ENCODE measurements at regions not wholly inside any gene's neighbourhood (a gene's known extent, or its start where the extent isn't known, plus 50 kb on each side); places are given as distances from the start of the nearest gene placed in this dataset.
"Not testable (repeated sequence)": the region's sequence is repeated elsewhere in the genome, so short reads cannot be mapped to it uniquely, and the experiment has no call there.

GRCh38 chr10:38274879-38275278 is 180.7 kb downstream of the ZNF37A start:
- H3K27ac ChIP-seq (ENCODE audit: low read length); H3K9me3 ChIP-seq (replicated peaks; ENCODE audit: control insufficient read depth, low read depth, low read length); DNase-seq; H3K36me3 ChIP-seq (ENCODE audit: control insufficient read depth, insufficient read depth, low read length); H3K4me1 ChIP-seq (ENCODE audit: control insufficient read depth, insufficient read depth, low read length); H3K4me3 ChIP-seq (ENCODE audit: low read length); H3K27me3 ChIP-seq (ENCODE audit: control insufficient read depth, insufficient read depth, low read length): not testable (repeated sequence)
- WGBS (ENCODE audit: insufficient coverage) = no CpG with 5 or more reads among the region's 2 CpGs

GRCh38 chr10:38292560-38292959 is 198.4 kb downstream of the ZNF37A start:
- not testable (repeated sequence) for H3K4me3 ChIP-seq (ENCODE audit: low read length); DNase-seq; H3K9me3 ChIP-seq (replicated peaks; ENCODE audit: control insufficient read depth, low read depth, low read length); H3K27ac ChIP-seq (ENCODE audit: low read length); H3K4me1 ChIP-seq (ENCODE audit: control insufficient read depth, insufficient read depth, low read length); H3K36me3 ChIP-seq (ENCODE audit: control insufficient read depth, insufficient read depth, low read length); H3K27me3 ChIP-seq (ENCODE audit: control insufficient read depth, insufficient read depth, low read length)
- 71% methylated on average over 1 of the region's 2 CpGs for WGBS (ENCODE audit: insufficient coverage)

GRCh38 chr10:38310111-38310510 is 216.0 kb downstream of the ZNF37A start:
- not testable (repeated sequence) for H3K27me3 ChIP-seq (ENCODE audit: control insufficient read depth, insufficient read depth, low read length); DNase-seq; H3K4me3 ChIP-seq (ENCODE audit: low read length); H3K27ac ChIP-seq (ENCODE audit: low read length); H3K9me3 ChIP-seq (replicated peaks; ENCODE audit: control insufficient read depth, low read depth, low read length); H3K4me1 ChIP-seq (ENCODE audit: control insufficient read depth, insufficient read depth, low read length); H3K36me3 ChIP-seq (ENCODE audit: control insufficient read depth, insufficient read depth, low read length)
- no CpG with 5 or more reads among the region's 5 CpGs for WGBS (ENCODE audit: insufficient coverage)

GRCh38 chr10:38315090-38315805 is 221.1 kb downstream of the ZNF37A start:
- H3K4me3 ChIP-seq (ENCODE audit: low read length); H3K27me3 ChIP-seq (ENCODE audit: control insufficient read depth, insufficient read depth, low read length); H3K4me1 ChIP-seq (ENCODE audit: control insufficient read depth, insufficient read depth, low read length); DNase-seq; H3K36me3 ChIP-seq (ENCODE audit: control insufficient read depth, insufficient read depth, low read length); H3K27ac ChIP-seq (ENCODE audit: low read length); H3K9me3 ChIP-seq (replicated peaks; ENCODE audit: control insufficient read depth, low read depth, low read length): not testable (repeated sequence)
- no CpG with 5 or more reads among the region's 4 CpGs for WGBS (ENCODE audit: insufficient coverage)

- 89% methylated on average over 4 of the region's 8 CpGs for WGBS (ENCODE audit: insufficient coverage)
- not testable (repeated sequence) for H3K9me3 ChIP-seq (replicated peaks; ENCODE audit: control insufficient read depth, low read depth, low read length); DNase-seq; H3K4me3 ChIP-seq (ENCODE audit: low read length); H3K4me1 ChIP-seq (ENCODE audit: control insufficient read depth, insufficient read depth, low read length); H3K36me3 ChIP-seq (ENCODE audit: control insufficient read depth, insufficient read depth, low read length); H3K27me3 ChIP-seq (ENCODE audit: control insufficient read depth, insufficient read depth, low read length); H3K27ac ChIP-seq (ENCODE audit: low read length)
These were observed 227.3 kb downstream of the ZNF37A start for GRCh38 chr10:38321393-38321792.

GRCh38 chr10:38330306-38330705 is 236.2 kb downstream of the ZNF37A start:
- H3K27ac ChIP-seq (ENCODE audit: low read length); H3K9me3 ChIP-seq (replicated peaks; ENCODE audit: control insufficient read depth, low read depth, low read length): not testable (repeated sequence)
- 29% methylated on average over 1 of the region's 2 CpGs for WGBS (ENCODE audit: insufficient coverage)

GRCh38 chr10:38331106-38331505 is 237.0 kb downstream of the ZNF37A start:
- not testable (repeated sequence) for DNase-seq; H3K27ac ChIP-seq (ENCODE audit: low read length); H3K36me3 ChIP-seq (ENCODE audit: control insufficient read depth, insufficient read depth, low read length); H3K4me3 ChIP-seq (ENCODE audit: low read length); H3K4me1 ChIP-seq (ENCODE audit: control insufficient read depth, insufficient read depth, low read length); H3K9me3 ChIP-seq (replicated peaks; ENCODE audit: control insufficient read depth, low read depth, low read length); H3K27me3 ChIP-seq (ENCODE audit: control insufficient read depth, insufficient read depth, low read length)
- WGBS (ENCODE audit: insufficient coverage) = no CpG with 5 or more reads among the region's 2 CpGs

More at GRCh38 chr10:38330306-38330705, 236.2 kb downstream of the ZNF37A start:
- not testable (repeated sequence) for DNase-seq; H3K27me3 ChIP-seq (ENCODE audit: control insufficient read depth, insufficient read depth, low read length); H3K4me1 ChIP-seq (ENCODE audit: control insufficient read depth, insufficient read depth, low read length); H3K4me3 ChIP-seq (ENCODE audit: low read length); H3K36me3 ChIP-seq (ENCODE audit: control insufficient read depth, insufficient read depth, low read length)

- H3K36me3 ChIP-seq (ENCODE audit: control insufficient read depth, insufficient read depth, low read length); H3K4me1 ChIP-seq (ENCODE audit: control insufficient read depth, insufficient read depth, low read length); H3K27ac ChIP-seq (ENCODE audit: low read length); H3K9me3 ChIP-seq (replicated peaks; ENCODE audit: control insufficient read depth, low read depth, low read length); DNase-seq; H3K27me3 ChIP-seq (ENCODE audit: control insufficient read depth, insufficient read depth, low read length); H3K4me3 ChIP-seq (ENCODE audit: low read length): not testable (repeated sequence)
- WGBS (ENCODE audit: insufficient coverage) = no CpG with 5 or more reads among the region's 4 CpGs
These were observed 239.6 kb downstream of the ZNF37A start for GRCh38 chr10:38333699-38334098.

- WGBS (ENCODE audit: insufficient coverage) = no CpG with 5 or more reads among the region's 1 CpG
- H3K9me3 ChIP-seq (replicated peaks; ENCODE audit: control insufficient read depth, low read depth, low read length); H3K27ac ChIP-seq (ENCODE audit: low read length); DNase-seq; H3K36me3 ChIP-seq (ENCODE audit: control insufficient read depth, insufficient read depth, low read length); H3K4me3 ChIP-seq (ENCODE audit: low read length); H3K27me3 ChIP-seq (ENCODE audit: control insufficient read depth, insufficient read depth, low read length); H3K4me1 ChIP-seq (ENCODE audit: control insufficient read depth, insufficient read depth, low read length): not testable (repeated sequence)
These were observed 256.5 kb downstream of the ZNF37A start for GRCh38 chr10:38350645-38351044.

- H3K9me3 ChIP-seq (replicated peaks; ENCODE audit: control insufficient read depth, low read depth, low read length); H3K27me3 ChIP-seq (ENCODE audit: control insufficient read depth, insufficient read depth, low read length); H3K4me1 ChIP-seq (ENCODE audit: control insufficient read depth, insufficient read depth, low read length); H3K27ac ChIP-seq (ENCODE audit: low read length); DNase-seq; H3K4me3 ChIP-seq (ENCODE audit: low read length); H3K36me3 ChIP-seq (ENCODE audit: control insufficient read depth, insufficient read depth, low read length): not testable (repeated sequence)
- no CpG with 5 or more reads among the region's 3 CpGs for WGBS (ENCODE audit: insufficient coverage)
These were observed 260.3 kb downstream of the ZNF37A start for GRCh38 chr10:38354410-38354809.
